HCT116 (cell line): ENCODE measurements at regions not wholly inside any gene's neighbourhood (a gene's known extent, or its start where the extent isn't known, plus 50 kb on each side); places are given as distances from the start of the nearest gene placed in this dataset.

Experiments
- ATAC-seq: fragments of 200-7000 bp; cut with Tn5 transposase; 2 replicates; pipeline ENCODE4 v1.9.1; 2020; ENCODE audit warnings: mild to moderate bottlenecking, moderate library complexity
- BruUV-seq: library from RNA; stranded (reverse); fragments of 400-500 nt; replicated peaks from 2 replicates; lab custom pipeline; 2021; lab: Mats Ljungman, UMichigan
- CTCF ChIA-PET: fragments of 300-600 bp; sonication (Branson Sonifier 250); formaldehyde crosslinking; loops from one replicate; lab custom pipeline; 2021; ENCODE audit warnings: antibody characterized with exemption; lab: Charles Lee
- POLR2A ChIA-PET: fragments of 300-600, 350-600 bp; sonication (Branson Sonifier 250); formaldehyde crosslinking; loops from one replicate; lab custom pipeline; 2021; ENCODE audit warnings: antibody characterized with exemption; lab: Charles Lee
- RAD21 ChIA-PET, 2 experiments: fragments of 300-600 bp; sonication (Branson Sonifier 250); formaldehyde crosslinking; loops; one replicate each; lab custom pipeline; 2023; ENCODE audit warnings: low total read pairs in 2 of 2; ENCODE audit not compliant: uncharacterized antibody in 2 of 2, unreplicated experiment in 2 of 2, low non-redundant PET in 1 of 2; lab: Charles Lee
- DNase-seq: peaks from one replicate; pipeline ENCODE4 v3.0.0-alpha.2; 2010; ENCODE audit warnings: low read depth, low spot score
- H2AFZ ChIP-seq: fragments of 200-600 bp; shearing (Covaris generic), sonication (generic); 2 replicates; pipeline ENCODE4 v1.6.1; 2017; ENCODE audit warnings: low read depth, mixed run types, mixed read lengths, antibody characterized with exemption, low read length; ENCODE audit not compliant: poor library complexity, severe bottlenecking
- H3K27ac ChIP-seq: 2 replicates; pipeline ENCODE4 v1.5.1; 2012; ENCODE audit warnings: low read depth, low read length
- H3K27me3 ChIP-seq: fragments of 200-600 bp; sonication (generic); 2 replicates; pipeline ENCODE4 v1.6.1; 2016; ENCODE audit warnings: mixed run types, low read length, mixed read lengths; ENCODE audit not compliant: insufficient read depth
- H3K36me3 ChIP-seq, 2 experiments: fragments of 200-500 bp in 1 of 2; fragments of 200-600 bp in 1 of 2; sonication (Bioruptor generic) in 1 of 2; sonication (generic) in 1 of 2; 2 replicates each; pipeline versions ENCODE4 v1.5.1 to v1.6.1; 2014 to 2016; ENCODE audit warnings: low read length in 2 of 2, inconsistent platforms in 1 of 2, mixed read lengths in 1 of 2, mixed run types in 1 of 2; ENCODE audit not compliant: insufficient read depth in 2 of 2, control insufficient read depth in 1 of 2
- H3K4me1 ChIP-seq, 2 experiments: fragments of 200-600 bp in 1 of 2; sonication (generic) in 1 of 2; 2 replicates each; pipeline versions ENCODE4 v1.5.1 to v1.6.1; 2012 to 2017; ENCODE audit warnings: low read length in 2 of 2, inconsistent platforms in 1 of 2, mild to moderate bottlenecking in 1 of 2, mixed read lengths in 1 of 2, mixed run types in 1 of 2, moderate library complexity in 1 of 2; ENCODE audit not compliant: insufficient read depth in 2 of 2, control insufficient read depth in 1 of 2
- H3K4me2 ChIP-seq: fragments of 200-600 bp; sonication (generic); 2 replicates; pipeline ENCODE4 v1.6.1; 2017; ENCODE audit warnings: mixed run types, low read length, mixed read lengths
- H3K4me3 ChIP-seq, 2 experiments: fragments of 200-600 bp in 1 of 2; sonication (generic) in 1 of 2; replicated peaks in 1 of 2; 2 replicates each; pipeline ENCODE4 v1.5.1; 2011 to 2016; ENCODE audit warnings: low read length in 2 of 2, control low read depth in 1 of 2, low read depth in 1 of 2, mild to moderate bottlenecking in 1 of 2, mixed read lengths in 1 of 2, mixed run types in 1 of 2
- H3K79me2 ChIP-seq: fragments of 200-600 bp; sonication (generic); 2 replicates; pipeline ENCODE4 v1.6.1; 2017; ENCODE audit warnings: mild to moderate bottlenecking, mixed run types, low read length, moderate library complexity, mixed read lengths; ENCODE audit not compliant: insufficient read depth
- H3K9ac ChIP-seq: fragments of 200-600 bp; sonication (generic); 2 replicates; pipeline ENCODE4 v1.6.1; 2016; ENCODE audit warnings: low read length, mixed read lengths
- H3K9me2 ChIP-seq: fragments of 200-600 bp; sonication (generic), shearing (Covaris generic); 2 replicates; pipeline ENCODE4 v1.6.1; 2017; ENCODE audit warnings: mixed run types, mild to moderate bottlenecking, moderate library complexity; ENCODE audit not compliant: insufficient read depth
- H3K9me3 ChIP-seq, 2 experiments: fragments of 200-500 bp in 1 of 2; fragments of 200-600 bp in 1 of 2; sonication (Bioruptor generic) in 1 of 2; sonication (generic) in 1 of 2; 2 replicates each; pipeline ENCODE4 v1.6.1; 2014 to 2017; ENCODE audit warnings: low read length in 2 of 2, mixed read lengths in 2 of 2, inconsistent platforms in 1 of 2, low read depth in 1 of 2, mild to moderate bottlenecking in 1 of 2, mixed run types in 1 of 2, moderate library complexity in 1 of 2; ENCODE audit not compliant: control insufficient read depth in 1 of 2, insufficient read depth in 1 of 2
- H4K20me1 ChIP-seq: fragments of 200-600 bp; sonication (generic), shearing (Covaris generic); 2 replicates; pipeline ENCODE4 v1.6.1; 2017; ENCODE audit warnings: mixed run types, mild to moderate bottlenecking, moderate library complexity; ENCODE audit not compliant: insufficient read depth
- ATF3 ChIP-seq: IDR thresholded peaks from 2 replicates; pipeline ENCODE4 v1.6.1; 2012
- CBX3 ChIP-seq: IDR thresholded peaks from 2 replicates; pipeline ENCODE4 v1.6.1; 2012; ENCODE audit warnings: low read depth
- CEBPB ChIP-seq: IDR thresholded peaks from 2 replicates; pipeline ENCODE4 v1.6.1; 2012; ENCODE audit warnings: low read depth
- EGR1 ChIP-seq: IDR thresholded peaks from 2 replicates; pipeline ENCODE4 v1.6.1; 2012; ENCODE audit warnings: low read depth
- ELF1 ChIP-seq: IDR thresholded peaks from 2 replicates; pipeline ENCODE4 v1.6.1; 2012; ENCODE audit warnings: low read depth, borderline replicate concordance
- EZH2 ChIP-seq: fragments of 200-600 bp; sonication (generic); IDR thresholded peaks from 2 replicates; pipeline ENCODE4 v1.6.1; 2017; ENCODE audit warnings: antibody characterized with exemption, mixed run types
- EZH2phosphoT487 ChIP-seq: fragments of 200-600 bp; IDR thresholded peaks from 2 replicates; pipeline ENCODE4 v1.6.1; 2018; ENCODE audit warnings: antibody characterized with exemption, borderline replicate concordance
- FOSL1 ChIP-seq: IDR thresholded peaks from 2 replicates; pipeline ENCODE4 v1.6.1; 2012; ENCODE audit warnings: low read depth
- JUND ChIP-seq: IDR thresholded peaks from 2 replicates; pipeline ENCODE4 v1.6.1; 2012
- POLR2AphosphoS5 ChIP-seq: IDR thresholded peaks from 2 replicates; pipeline ENCODE4 v1.6.1; 2011; ENCODE audit warnings: mild to moderate bottlenecking, low read depth, low read length, moderate library complexity
- SP1 ChIP-seq: IDR thresholded peaks from 2 replicates; pipeline ENCODE4 v1.6.1; 2012; ENCODE audit warnings: low read depth
- SRF ChIP-seq: IDR thresholded peaks from 2 replicates; pipeline ENCODE4 v1.6.1; 2012; ENCODE audit warnings: low read depth
- YY1 ChIP-seq: IDR thresholded peaks from 2 replicates; pipeline ENCODE4 v1.6.1; 2011; ENCODE audit warnings: low read length, low read depth, moderate library complexity, mild to moderate bottlenecking; ENCODE audit not compliant: insufficient replicate concordance; ENCODE audit errors: extremely low read depth
- ZBTB33 ChIP-seq: IDR thresholded peaks from 2 replicates; pipeline ENCODE4 v1.6.1; 2011; ENCODE audit warnings: mild to moderate bottlenecking, low read length, moderate library complexity; ENCODE audit not compliant: insufficient replicate concordance; ENCODE audit errors: extremely low read depth
- ZFX ChIP-seq: fragments of 450-650 bp; IDR thresholded peaks from 2 replicates; pipeline ENCODE4 v1.6.1; 2017
- ZNF274 ChIP-seq: fragments of 200-500 bp; sonication (Bioruptor generic); IDR thresholded peaks from 2 replicates; pipeline ENCODE4 v1.6.1; 2014; ENCODE audit warnings: mild to moderate bottlenecking, low read depth, low read length, inconsistent platforms
- intact Hi-C: fragments of 100-400 bp; cut with micrococcal nuclease; formaldehyde crosslinking; loops from 2 replicates; pipeline ENCODE4 v1.10.0; 2022
- TF ChIP-seq, protein P1 (sequence below): IDR thresholded peaks from 2 replicates; pipeline ENCODE4 v1.6.1; 2012
- TF ChIP-seq, protein P2 (sequence below): IDR thresholded peaks from 2 replicates; pipeline ENCODE4 v1.6.1; 2012; ENCODE audit warnings: low read depth

DNA sequence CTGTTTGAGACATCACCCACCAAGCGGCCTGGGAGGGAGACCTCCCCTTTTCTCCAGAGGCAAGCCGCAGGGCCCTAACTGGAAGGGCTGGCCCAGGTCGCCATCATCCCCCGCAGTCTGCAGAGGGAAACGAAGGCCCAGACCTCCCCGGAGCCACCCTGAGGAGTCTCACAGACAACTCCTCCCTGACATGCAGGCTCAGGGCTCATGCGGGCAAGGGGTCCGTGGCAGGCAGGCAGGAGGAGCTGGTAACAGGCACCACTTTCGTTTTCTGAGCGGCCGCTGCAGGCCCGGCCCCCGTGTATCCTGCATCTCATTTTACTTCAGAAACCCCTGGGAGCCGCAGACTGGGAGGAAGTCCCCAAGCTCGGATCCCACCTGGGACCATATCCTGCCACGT lies 192.0 kb upstream of the PPP1R26 start (continued):
- no peak for TF ChIP-seq ZBTB33
- TF ChIP-seq ZFX = no peak
- TF ChIP-seq SRF = no peak
- no peak for TF ChIP-seq CBX3
- no peak for TF ChIP-seq JUND
- TF ChIP-seq FOSL1 = no peak

GRCh38 chr9:135288054-135288453 lies 191.5 kb upstream of the PPP1R26 start:
- ATAC-seq = no peak
- BruUV-seq = no TSS peak
- Histone ChIP-seq H4K20me1 (no peaks in the 10 kb centered on the region), H3K36me3 (no peaks in the 10 kb centered on the region), H3K4me1 (peaks cover 7 to 21% of the 10 kb centered on the region in 2 experiments; a peak in 3 of 4 replicates), H3K9me2 (no peaks in the 10 kb centered on the region), H3K27ac (no peak overlapping the region), H2AFZ (no peak overlapping the region), H3K9me3 (no peaks in the 10 kb centered on the region), H3K9ac (no peak overlapping the region), H3K4me2 (no peak overlapping the region), H3K4me3 (no peak overlapping the region), H3K79me2 (no peaks in the 10 kb centered on the region), H3K27me3 (no peaks in the 10 kb centered on the region)
- intact Hi-C loops = no loop called here
- POLR2A ChIA-PET = no interaction called here
- DNase-seq = no peak
- TF ChIP-seq ATF3 (no peak), CBX3 (no peak), ZBTB33 (no peak), POLR2AphosphoS5 (no peak), CEBPB (no peak), FOSL1 (no peak), YY1 (no peak), ZNF274 (no peak), ELF1 (no peak), EZH2 (no peak), ZFX (no peak), SP1 (no peak), SRF (no peak), EGR1 (no peak), EZH2phosphoT487 (no peak)
- TF ChIP-seq, protein P1, sequence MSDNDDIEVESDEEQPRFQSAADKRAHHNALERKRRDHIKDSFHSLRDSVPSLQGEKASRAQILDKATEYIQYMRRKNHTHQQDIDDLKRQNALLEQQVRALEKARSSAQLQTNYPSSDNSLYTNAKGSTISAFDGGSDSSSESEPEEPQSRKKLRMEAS = no peak
- TF ChIP-seq, protein P2, sequence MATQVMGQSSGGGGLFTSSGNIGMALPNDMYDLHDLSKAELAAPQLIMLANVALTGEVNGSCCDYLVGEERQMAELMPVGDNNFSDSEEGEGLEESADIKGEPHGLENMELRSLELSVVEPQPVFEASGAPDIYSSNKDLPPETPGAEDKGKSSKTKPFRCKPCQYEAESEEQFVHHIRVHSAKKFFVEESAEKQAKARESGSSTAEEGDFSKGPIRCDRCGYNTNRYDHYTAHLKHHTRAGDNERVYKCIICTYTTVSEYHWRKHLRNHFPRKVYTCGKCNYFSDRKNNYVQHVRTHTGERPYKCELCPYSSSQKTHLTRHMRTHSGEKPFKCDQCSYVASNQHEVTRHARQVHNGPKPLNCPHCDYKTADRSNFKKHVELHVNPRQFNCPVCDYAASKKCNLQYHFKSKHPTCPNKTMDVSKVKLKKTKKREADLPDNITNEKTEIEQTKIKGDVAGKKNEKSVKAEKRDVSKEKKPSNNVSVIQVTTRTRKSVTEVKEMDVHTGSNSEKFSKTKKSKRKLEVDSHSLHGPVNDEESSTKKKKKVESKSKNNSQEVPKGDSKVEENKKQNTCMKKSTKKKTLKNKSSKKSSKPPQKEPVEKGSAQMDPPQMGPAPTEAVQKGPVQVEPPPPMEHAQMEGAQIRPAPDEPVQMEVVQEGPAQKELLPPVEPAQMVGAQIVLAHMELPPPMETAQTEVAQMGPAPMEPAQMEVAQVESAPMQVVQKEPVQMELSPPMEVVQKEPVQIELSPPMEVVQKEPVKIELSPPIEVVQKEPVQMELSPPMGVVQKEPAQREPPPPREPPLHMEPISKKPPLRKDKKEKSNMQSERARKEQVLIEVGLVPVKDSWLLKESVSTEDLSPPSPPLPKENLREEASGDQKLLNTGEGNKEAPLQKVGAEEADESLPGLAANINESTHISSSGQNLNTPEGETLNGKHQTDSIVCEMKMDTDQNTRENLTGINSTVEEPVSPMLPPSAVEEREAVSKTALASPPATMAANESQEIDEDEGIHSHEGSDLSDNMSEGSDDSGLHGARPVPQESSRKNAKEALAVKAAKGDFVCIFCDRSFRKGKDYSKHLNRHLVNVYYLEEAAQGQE = no peak
- RAD21 ChIA-PET = no interaction called here
- CTCF ChIA-PET = no interaction called here
